ENCODE measurements at regions not wholly inside any gene's neighbourhood (a gene's known extent, or its start where the extent isn't known, plus 50 kb on each side); places are given as distances from the start of the nearest gene placed in this dataset.

GRCh38 chr9:14437354-14438231 lies 123.7 kb upstream of the NFIB start:
- TF ChIP-seq, protein P1, sequence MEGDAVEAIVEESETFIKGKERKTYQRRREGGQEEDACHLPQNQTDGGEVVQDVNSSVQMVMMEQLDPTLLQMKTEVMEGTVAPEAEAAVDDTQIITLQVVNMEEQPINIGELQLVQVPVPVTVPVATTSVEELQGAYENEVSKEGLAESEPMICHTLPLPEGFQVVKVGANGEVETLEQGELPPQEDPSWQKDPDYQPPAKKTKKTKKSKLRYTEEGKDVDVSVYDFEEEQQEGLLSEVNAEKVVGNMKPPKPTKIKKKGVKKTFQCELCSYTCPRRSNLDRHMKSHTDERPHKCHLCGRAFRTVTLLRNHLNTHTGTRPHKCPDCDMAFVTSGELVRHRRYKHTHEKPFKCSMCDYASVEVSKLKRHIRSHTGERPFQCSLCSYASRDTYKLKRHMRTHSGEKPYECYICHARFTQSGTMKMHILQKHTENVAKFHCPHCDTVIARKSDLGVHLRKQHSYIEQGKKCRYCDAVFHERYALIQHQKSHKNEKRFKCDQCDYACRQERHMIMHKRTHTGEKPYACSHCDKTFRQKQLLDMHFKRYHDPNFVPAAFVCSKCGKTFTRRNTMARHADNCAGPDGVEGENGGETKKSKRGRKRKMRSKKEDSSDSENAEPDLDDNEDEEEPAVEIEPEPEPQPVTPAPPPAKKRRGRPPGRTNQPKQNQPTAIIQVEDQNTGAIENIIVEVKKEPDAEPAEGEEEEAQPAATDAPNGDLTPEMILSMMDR (IDR thresholded peaks at IDR 0.05) = no peak
- no peak for TF ChIP-seq POLR2AphosphoS5 (IDR thresholded peaks at IDR 0.05; ENCODE audit: low read depth, low read length)
- TF ChIP-seq, protein P2, sequence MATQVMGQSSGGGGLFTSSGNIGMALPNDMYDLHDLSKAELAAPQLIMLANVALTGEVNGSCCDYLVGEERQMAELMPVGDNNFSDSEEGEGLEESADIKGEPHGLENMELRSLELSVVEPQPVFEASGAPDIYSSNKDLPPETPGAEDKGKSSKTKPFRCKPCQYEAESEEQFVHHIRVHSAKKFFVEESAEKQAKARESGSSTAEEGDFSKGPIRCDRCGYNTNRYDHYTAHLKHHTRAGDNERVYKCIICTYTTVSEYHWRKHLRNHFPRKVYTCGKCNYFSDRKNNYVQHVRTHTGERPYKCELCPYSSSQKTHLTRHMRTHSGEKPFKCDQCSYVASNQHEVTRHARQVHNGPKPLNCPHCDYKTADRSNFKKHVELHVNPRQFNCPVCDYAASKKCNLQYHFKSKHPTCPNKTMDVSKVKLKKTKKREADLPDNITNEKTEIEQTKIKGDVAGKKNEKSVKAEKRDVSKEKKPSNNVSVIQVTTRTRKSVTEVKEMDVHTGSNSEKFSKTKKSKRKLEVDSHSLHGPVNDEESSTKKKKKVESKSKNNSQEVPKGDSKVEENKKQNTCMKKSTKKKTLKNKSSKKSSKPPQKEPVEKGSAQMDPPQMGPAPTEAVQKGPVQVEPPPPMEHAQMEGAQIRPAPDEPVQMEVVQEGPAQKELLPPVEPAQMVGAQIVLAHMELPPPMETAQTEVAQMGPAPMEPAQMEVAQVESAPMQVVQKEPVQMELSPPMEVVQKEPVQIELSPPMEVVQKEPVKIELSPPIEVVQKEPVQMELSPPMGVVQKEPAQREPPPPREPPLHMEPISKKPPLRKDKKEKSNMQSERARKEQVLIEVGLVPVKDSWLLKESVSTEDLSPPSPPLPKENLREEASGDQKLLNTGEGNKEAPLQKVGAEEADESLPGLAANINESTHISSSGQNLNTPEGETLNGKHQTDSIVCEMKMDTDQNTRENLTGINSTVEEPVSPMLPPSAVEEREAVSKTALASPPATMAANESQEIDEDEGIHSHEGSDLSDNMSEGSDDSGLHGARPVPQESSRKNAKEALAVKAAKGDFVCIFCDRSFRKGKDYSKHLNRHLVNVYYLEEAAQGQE (IDR thresholded peaks at IDR 0.05; ENCODE audit: insufficient read depth in 1 of 2, low read depth in 2 of 2, low read length in 1 of 2) = no peak
